GM23248 (cell line): ENCODE measurements at regions not wholly inside any gene's neighbourhood (a gene's known extent, or its start where the extent isn't known, plus 50 kb on each side); places are given as distances from the start of the nearest gene placed in this dataset.

Source experiments
- DNase-seq: peaks from one replicate; pipeline ENCODE4 v3.0.0-alpha.2; 2015
- H2AFZ ChIP-seq: fragments of 200-600 bp; sonication (generic); 2 replicates; pipeline ENCODE4 v1.6.1; 2016; ENCODE audit warnings: antibody characterized with exemption
- H3F3A ChIP-seq: fragments of 200-600 bp; sonication (generic); 2 replicates; pipeline ENCODE4 v1.6.1; 2016; ENCODE audit warnings: mild to moderate bottlenecking, antibody characterized with exemption, mixed run types; ENCODE audit not compliant: insufficient read depth
- H3K27ac ChIP-seq: fragments of 200-600 bp; sonication (generic); 2 replicates; pipeline ENCODE4 v1.5.1; 2016; ENCODE audit warnings: mild to moderate bottlenecking
- H3K27me3 ChIP-seq: fragments of 200-600 bp; sonication (generic); replicated peaks from 2 replicates; pipeline ENCODE4 v1.6.1; 2016; ENCODE audit warnings: mild to moderate bottlenecking; ENCODE audit not compliant: insufficient read depth
- H3K36me3 ChIP-seq: fragments of 200-600 bp; sonication (generic); 2 replicates; pipeline ENCODE4 v1.6.1; 2016; ENCODE audit warnings: low read depth, mild to moderate bottlenecking
- H3K4me1 ChIP-seq: fragments of 200-600 bp; sonication (generic); 2 replicates; pipeline ENCODE4 v1.6.1; 2016; ENCODE audit warnings: mild to moderate bottlenecking; ENCODE audit not compliant: insufficient read depth
- H3K4me2 ChIP-seq: fragments of 200-600 bp; sonication (generic); one replicate; pipeline ENCODE4 v1.6.1; 2016; ENCODE audit warnings: mild to moderate bottlenecking; ENCODE audit not compliant: unreplicated experiment
- H3K4me3 ChIP-seq: fragments of 200-600 bp; sonication (generic); 2 replicates; pipeline ENCODE4 v1.5.1; 2016; ENCODE audit warnings: mild to moderate bottlenecking
- H3K79me2 ChIP-seq: fragments of 200-600 bp; sonication (generic); 2 replicates; pipeline ENCODE4 v1.6.1; 2016; ENCODE audit warnings: mild to moderate bottlenecking; ENCODE audit not compliant: insufficient read depth
- H3K9ac ChIP-seq: fragments of 200-600 bp; sonication (generic); 2 replicates; pipeline ENCODE4 v1.6.1; 2016; ENCODE audit warnings: mild to moderate bottlenecking
- H3K9me2 ChIP-seq: fragments of 200-600 bp; sonication (generic); 2 replicates; pipeline ENCODE4 v1.6.1; 2016; ENCODE audit warnings: mixed run types, mild to moderate bottlenecking, moderate library complexity; ENCODE audit not compliant: insufficient read depth
- H3K9me3 ChIP-seq: fragments of 200-600 bp; sonication (generic); one replicate; pipeline ENCODE4 v1.6.1; 2017; ENCODE audit warnings: low read depth
- H4K20me1 ChIP-seq: fragments of 200-600 bp; sonication (generic); 2 replicates; pipeline ENCODE4 v1.6.0; 2016; ENCODE audit not compliant: insufficient read depth
- EZH2 ChIP-seq: fragments of 200-600 bp; sonication (generic); IDR thresholded peaks from 2 replicates; pipeline ENCODE4 v1.6.1; 2018; ENCODE audit warnings: antibody characterized with exemption, mild to moderate bottlenecking; ENCODE audit not compliant: insufficient read depth, poor library complexity, severe bottlenecking
- EZH2phosphoT487 ChIP-seq: fragments of 200-600 bp; sonication (generic); IDR thresholded peaks from 2 replicates; pipeline ENCODE4 v1.6.1; 2018; ENCODE audit warnings: antibody characterized with exemption, moderate library complexity, mild to moderate bottlenecking, low read depth; ENCODE audit not compliant: insufficient read depth
- WGBS, 2 experiments: methylation state at CpG; one replicate each; pipeline ENCODE4 v1.1.6; 2015 to 2017; ENCODE audit warnings: low lambda C conversion rate in 2 of 2, low coverage in 1 of 2; ENCODE audit errors: missing lambda C conversion rate in 2 of 2; 5-methylcytosine and 5-hydroxymethylcytosine counted together
- in situ Hi-C: fragments of 300-500 bp; cut with MboI; formaldehyde crosslinking; loops from 2 replicates; pipeline ENCODE4 v1.15.0; 2020

DNA sequence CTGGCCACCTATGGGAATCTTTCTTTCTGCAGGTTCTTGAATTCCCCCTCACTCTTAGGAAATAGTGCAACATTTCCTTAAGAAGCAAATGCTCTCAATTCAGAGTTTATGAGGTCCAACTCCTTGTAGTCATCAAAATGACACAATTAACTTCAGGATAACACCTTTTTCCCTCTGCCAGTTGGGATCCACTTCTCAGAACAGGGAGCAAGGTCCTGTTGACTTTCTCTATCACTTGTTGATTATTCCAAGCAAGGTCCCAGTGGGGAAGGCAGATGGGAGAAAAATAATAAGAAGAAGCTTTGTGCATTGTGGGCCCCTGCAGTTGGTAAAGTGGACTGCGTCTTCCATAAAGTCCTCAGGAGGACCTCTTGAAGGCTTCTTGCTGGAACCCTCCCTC is 315.6 kb upstream of the NPSR1 start:
- H3K36me3 ChIP-seq, result no peaks in the 10 kb centered on the region
- in situ Hi-C loops, result no loop called here
- H2AFZ ChIP-seq, result no peak overlapping the region
- TF ChIP-seq EZH2phosphoT487 (no peak), EZH2 (no peak)
- H3K9me3 ChIP-seq, result no peaks in the 10 kb centered on the region
- no peak overlapping the region for H3K27ac ChIP-seq
- H3K9ac ChIP-seq, result no peak overlapping the region
- no peaks in the 10 kb centered on the region for H3K27me3 ChIP-seq
- peaks cover 14% of the 10 kb centered on the region for H3K4me1 ChIP-seq
- DNase-seq, result no peak
- 86% methylated on average over 1 of the region's 1 CpG for WGBS, 2 experiments
- no peaks in the 10 kb centered on the region for H4K20me1 ChIP-seq
- H3K4me2 ChIP-seq, result no peak overlapping the region
- no peaks in the 10 kb centered on the region for H3K9me2 ChIP-seq
- H3F3A ChIP-seq, result peaks cover 11% of the 10 kb centered on the region
- no peaks in the 10 kb centered on the region for H3K79me2 ChIP-seq
- H3K4me3 ChIP-seq, result no peak overlapping the region

DNA sequence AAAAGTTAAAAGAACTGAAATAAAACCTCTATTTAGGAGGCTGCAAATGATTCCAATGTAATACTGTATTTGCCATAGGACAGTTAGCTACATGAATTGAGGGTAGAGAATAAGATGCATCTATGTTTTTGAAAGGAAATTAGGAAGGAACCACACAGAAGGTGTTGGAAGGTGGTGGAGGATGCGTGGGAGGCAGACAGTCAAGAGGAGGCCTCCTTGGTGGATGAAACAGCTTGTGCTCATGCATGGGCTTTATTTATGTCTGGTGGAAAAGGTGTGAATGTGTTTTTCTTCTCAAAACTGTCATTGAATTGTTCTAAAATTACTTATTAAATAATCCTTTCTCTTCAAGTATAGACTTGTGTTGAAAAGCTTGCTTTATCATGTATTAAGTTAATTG is 314.4 kb upstream of the NPSR1 start:
- H3K9me3 ChIP-seq, result no peaks in the 10 kb centered on the region
- DNase-seq, result no peak
- H3K4me2 ChIP-seq, result no peak overlapping the region
- TF ChIP-seq EZH2 (no peak), EZH2phosphoT487 (no peak)
- no peak overlapping the region for H3K27ac ChIP-seq
- WGBS, 2 experiments, result 73 to 81% methylated on average over 1 of the region's 1 CpG
- no peak overlapping the region for H3K9ac ChIP-seq
- in situ Hi-C loops, result no loop called here
- H3F3A ChIP-seq, result peaks cover 11% of the 10 kb centered on the region
- H3K4me1 ChIP-seq, result peaks cover 13% of the 10 kb centered on the region
- no peak overlapping the region for H3K4me3 ChIP-seq
- no peaks in the 10 kb centered on the region for H3K9me2 ChIP-seq
- no peaks in the 10 kb centered on the region for H3K27me3 ChIP-seq
- H3K36me3 ChIP-seq, result no peaks in the 10 kb centered on the region
- H4K20me1 ChIP-seq, result no peaks in the 10 kb centered on the region
- no peak overlapping the region for H2AFZ ChIP-seq
- no peaks in the 10 kb centered on the region for H3K79me2 ChIP-seq

DNA sequence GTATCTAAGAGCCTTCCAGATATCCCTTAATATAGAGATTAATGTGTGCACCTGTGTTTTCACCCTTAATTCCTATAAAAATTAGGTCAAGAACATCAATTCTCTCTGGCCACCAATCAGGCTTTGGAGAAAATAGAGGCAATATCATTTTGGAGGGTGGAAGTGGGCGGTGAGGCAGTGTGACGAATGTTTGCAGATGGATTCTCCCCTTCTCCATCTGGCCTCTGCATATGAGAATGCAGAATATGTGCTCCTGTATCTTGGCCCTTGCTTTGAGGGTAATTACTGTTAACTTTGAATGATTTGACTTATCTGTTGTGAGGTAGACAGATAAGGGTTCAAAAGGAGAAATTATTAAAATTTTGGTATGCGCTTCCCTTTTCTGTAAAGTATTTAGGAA is 304.0 kb upstream of the NPSR1 start:
- no peaks in the 10 kb centered on the region for H3K9me2 ChIP-seq
- no peaks in the 10 kb centered on the region for H3K36me3 ChIP-seq
- no peak for DNase-seq
- 77 to 81% methylated on average over 3 of the region's 3 CpGs for WGBS, 2 experiments
- no peak overlapping the region for H2AFZ ChIP-seq
- H3K4me3 ChIP-seq, result no peak overlapping the region
- no peak overlapping the region for H3K27ac ChIP-seq
- TF ChIP-seq EZH2phosphoT487 (no peak), EZH2 (no peak)
- H3K9me3 ChIP-seq, result no peaks in the 10 kb centered on the region
- no peak overlapping the region for H3K9ac ChIP-seq
- 0 out of 2 replicates have a peak, but pooled peaks cover 9% of the 10 kb centered on the region for H3F3A ChIP-seq
- H3K79me2 ChIP-seq, result no peaks in the 10 kb centered on the region
- no peaks in the 10 kb centered on the region; the same call in 1 of the 2 replicates for H3K27me3 ChIP-seq
- in situ Hi-C loops, result no loop called here
- H3K4me2 ChIP-seq, result no peak overlapping the region
- no peaks in the 10 kb centered on the region for H4K20me1 ChIP-seq
- peaks cover 13% of the 10 kb centered on the region for H3K4me1 ChIP-seq

DNA sequence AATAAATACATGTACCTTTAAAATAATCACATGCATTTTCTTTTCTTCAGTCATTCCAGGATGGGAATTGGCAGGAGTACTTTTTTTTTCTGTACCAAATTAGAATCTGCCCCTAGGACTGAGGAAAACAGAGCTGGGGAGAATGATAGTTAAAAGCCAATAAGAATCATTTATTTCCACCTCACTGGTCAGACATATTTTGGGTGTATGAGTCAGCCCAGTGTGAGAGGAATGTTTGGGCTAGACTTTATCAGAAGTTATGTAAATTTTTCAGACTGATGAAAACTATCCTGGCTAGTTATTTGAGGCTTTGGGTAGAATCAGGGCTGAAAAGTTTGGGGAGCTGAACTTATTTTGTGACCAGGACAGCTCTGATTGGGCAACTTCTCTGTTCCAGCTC is 303.1 kb upstream of the NPSR1 start:
- Histone ChIP-seq H3K9me3 (no peaks in the 10 kb centered on the region), H3K9ac (no peak overlapping the region), H4K20me1 (no peaks in the 10 kb centered on the region), H3K4me3 (no peak overlapping the region), H2AFZ (0 out of 2 replicates have a peak overlapping the region, but pooled peaks have one; percentile 29), H3K4me1 (peaks cover 13% of the 10 kb centered on the region), H3F3A (0 out of 2 replicates have a peak, but pooled peaks cover 9% of the 10 kb centered on the region), H3K27ac (no peak overlapping the region), H3K36me3 (no peaks in the 10 kb centered on the region), H3K9me2 (no peaks in the 10 kb centered on the region), H3K4me2 (peak overlapping the region; percentile 54), H3K27me3 (no peaks in the 10 kb centered on the region; the same call in 1 of the 2 replicates), H3K79me2 (no peaks in the 10 kb centered on the region)
- TF ChIP-seq EZH2phosphoT487 (no peak), EZH2 (no peak)
- in situ Hi-C loops, result no loop called here
- peak; percentile 68 for DNase-seq

DNA sequence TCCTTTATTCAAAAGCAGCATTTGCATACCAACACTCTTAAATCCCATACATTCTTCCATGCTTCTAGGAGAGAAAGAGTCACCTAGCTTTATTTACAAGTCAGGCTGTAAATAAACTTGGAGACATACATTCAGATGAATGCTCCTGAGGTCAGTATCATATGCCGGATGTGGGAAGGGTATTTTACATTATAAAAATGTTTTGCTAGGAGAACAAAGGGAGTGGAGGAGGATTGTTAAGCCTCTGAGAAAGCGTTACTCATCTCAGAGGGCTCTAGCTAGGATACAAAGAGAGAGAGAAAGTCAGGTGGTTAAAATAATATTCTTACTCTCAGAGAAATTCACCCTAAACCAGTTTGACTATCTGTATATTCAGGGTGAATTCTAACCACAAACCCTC is 300.9 kb upstream of the NPSR1 start:
- Histone ChIP-seq H3K36me3 (no peaks in the 10 kb centered on the region), H3K9ac (no peak overlapping the region), H3K4me1 (peaks cover 13% of the 10 kb centered on the region), H3K27me3 (no peaks in the 10 kb centered on the region; the same call in 1 of the 2 replicates), H3K79me2 (no peaks in the 10 kb centered on the region), H4K20me1 (no peaks in the 10 kb centered on the region), H3K9me2 (no peaks in the 10 kb centered on the region), H3K4me2 (no peak overlapping the region), H2AFZ (no peak overlapping the region), H3K4me3 (no peak overlapping the region), H3K27ac (no peak overlapping the region), H3F3A (0 out of 2 replicates have a peak, but pooled peaks cover 9% of the 10 kb centered on the region), H3K9me3 (no peaks in the 10 kb centered on the region)
- TF ChIP-seq EZH2 (no peak), EZH2phosphoT487 (no peak)
- DNase-seq, result no peak
- in situ Hi-C loops, result no loop called here
- 52 to 57% methylated on average over 2 of the region's 2 CpGs for WGBS, 2 experiments
